Suprapubic skin (tissue), 3 donors: ENCODE measurements at regions not wholly inside any gene's neighbourhood (a gene's known extent, or its start where the extent isn't known, plus 50 kb on each side); places are given as distances from the start of the nearest gene placed in this dataset.

Source experiments
- CTCF ChIP-seq, 2 donors: fragments of 200-600 bp in 1 of 2; fragments of 450-650 bp in 1 of 2; sonication (generic) in 1 of 2; IDR thresholded peaks; one replicate each; pipeline ENCODE4 v1.5.1; 2016 to 2019; ENCODE audit warnings: antibody characterized with exemption in 2 of 2, mild to moderate bottlenecking in 1 of 2, moderate library complexity in 1 of 2
- EP300 ChIP-seq: sonication (generic); formaldehyde crosslinking; IDR thresholded peaks from one replicate; pipeline ENCODE4 v1.6.1; 2017; ENCODE audit warnings: antibody characterized with exemption
- POLR2A ChIP-seq, 2 donors: fragments of 450-650 bp; IDR thresholded peaks; one replicate each; pipeline ENCODE4 v1.6.1; 2017; ENCODE audit warnings: antibody characterized with exemption in 2 of 2, mild to moderate bottlenecking in 2 of 2, moderate library complexity in 2 of 2

GRCh38 chr13:87376081-87376480, 295.1 kb upstream of the SLITRK5 start:
- TF ChIP-seq CTCF (IDR thresholded peaks at IDR 0.05) (no peak), EP300 (no peak), POLR2A (IDR thresholded peaks at IDR 0.05) (no peak)
